ENCODE measurements at regions not wholly inside any gene's neighbourhood (a gene's known extent, or its start where the extent isn't known, plus 50 kb on each side); places are given as distances from the start of the nearest gene placed in this dataset.

DNA sequence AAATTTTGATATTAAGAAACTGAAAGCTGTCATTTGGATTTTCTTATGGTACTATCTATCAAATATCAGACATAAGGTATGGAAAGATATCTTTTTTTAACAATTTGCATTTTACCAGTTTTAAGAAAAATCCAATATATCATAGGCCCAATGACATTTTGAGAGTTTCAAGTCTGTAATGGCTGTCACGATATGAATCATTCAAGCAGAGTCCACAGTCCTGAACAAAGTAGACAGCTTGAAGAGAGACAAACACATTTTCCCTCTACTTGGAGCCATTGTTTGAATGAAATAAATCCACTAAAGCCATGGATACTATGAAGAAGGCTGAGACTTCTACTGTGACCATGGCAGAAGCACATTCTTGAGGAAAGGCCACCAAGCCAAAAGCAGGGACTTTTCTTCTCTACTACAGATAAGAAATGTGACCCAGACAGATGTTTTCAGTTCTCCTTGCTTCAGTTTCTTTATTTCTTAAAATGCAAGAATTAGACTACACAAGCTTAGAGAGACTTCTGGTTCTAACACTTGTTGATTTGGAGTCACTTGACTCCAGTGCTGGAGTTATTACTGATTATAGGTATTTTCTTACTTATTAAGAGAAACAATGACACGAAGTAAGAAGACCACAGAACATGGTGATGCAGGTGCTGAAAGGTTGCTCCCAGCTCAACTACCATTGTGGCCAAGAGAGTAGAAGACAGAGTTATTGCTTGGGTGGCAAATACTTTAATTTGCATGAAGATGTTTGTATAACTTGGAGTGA lies 429.1 kb downstream of the KIF20B start:
- H3K4me1 Mint-ChIP-seq = no peaks in the 10 kb centered on the region

DNA sequence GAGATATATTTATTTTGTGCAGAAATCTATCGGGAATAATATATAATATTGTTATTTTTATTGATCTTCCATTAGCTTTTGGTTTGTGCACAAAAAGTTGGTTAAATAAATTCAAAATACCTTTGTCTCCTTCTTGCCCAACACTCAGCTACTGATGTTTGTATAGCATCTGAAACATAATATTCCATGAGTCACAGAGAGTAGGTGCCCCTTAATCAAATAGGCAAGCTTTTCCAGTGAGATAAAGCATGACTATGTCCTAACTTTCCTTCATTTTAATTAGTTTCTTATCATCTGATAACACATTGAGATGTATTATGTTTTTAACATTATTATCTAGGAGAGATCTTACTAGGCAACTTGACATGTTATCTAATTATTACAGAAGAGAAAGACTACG lies 432.2 kb downstream of the KIF20B start:
- ChIA-PET CTCF (no interaction called here), POLR2A (no interaction called here)
- H3K4me3 Mint-ChIP-seq = no peak overlapping the region
- DNase-seq = no peak
- peaks cover 34% of the 10 kb centered on the region for H3K9me3 Mint-ChIP-seq
- H3K27me3 Mint-ChIP-seq = no peaks in the 10 kb centered on the region
- no peak overlapping the region for H3K27ac Mint-ChIP-seq
- no peaks in the 10 kb centered on the region for H3K36me3 Mint-ChIP-seq (ENCODE audit: low read depth)
- H3K4me1 Mint-ChIP-seq = no peaks in the 10 kb centered on the region

More for the DNA sequence above, 429.1 kb downstream of the KIF20B start:
- ChIA-PET POLR2A (no interaction called here), CTCF (no interaction called here)
- Mint-ChIP-seq H3K4me3 (no peak overlapping the region), H3K27me3 (peaks cover 2% of the 10 kb centered on the region), H3K36me3 (ENCODE audit: low read depth) (no peaks in the 10 kb centered on the region), H3K27ac (no peak overlapping the region), H3K9me3 (peaks cover 17% of the 10 kb centered on the region)
- DNase-seq = no peak

DNA sequence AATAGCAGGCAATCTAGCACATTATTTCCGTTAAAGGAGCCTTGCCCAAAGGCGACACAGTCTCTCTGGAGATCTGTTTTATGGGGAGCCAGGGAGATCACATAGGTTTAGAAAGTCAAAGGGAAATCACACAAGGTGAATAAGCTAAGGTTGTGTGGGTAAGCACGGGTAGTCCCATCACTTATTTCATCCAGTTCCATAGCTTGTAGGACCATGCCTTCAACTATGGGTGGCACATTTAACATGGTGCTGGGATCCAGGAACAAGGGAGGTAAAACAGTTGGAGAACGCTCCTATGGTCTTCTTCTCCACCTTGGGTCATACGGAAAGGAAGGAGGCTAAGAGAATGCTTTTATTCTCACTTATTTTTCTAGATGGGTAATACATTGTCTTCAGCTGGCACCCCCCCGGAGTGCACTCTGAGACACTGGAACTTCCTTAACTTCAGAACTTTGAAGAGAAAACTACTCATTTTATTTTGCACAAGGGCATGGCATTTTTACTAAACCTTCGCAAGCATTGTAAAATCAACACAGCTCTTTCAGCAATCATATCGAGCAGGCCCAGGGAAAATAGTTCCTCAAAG lies 435.4 kb downstream of the KIF20B start:
- no peaks in the 10 kb centered on the region for H3K36me3 Mint-ChIP-seq (ENCODE audit: low read depth)
- no peaks in the 10 kb centered on the region for H3K4me1 Mint-ChIP-seq
- CTCF ChIA-PET = no interaction called here
- peaks cover 36% of the 10 kb centered on the region for H3K9me3 Mint-ChIP-seq
- no peak overlapping the region for H3K27ac Mint-ChIP-seq
- POLR2A ChIA-PET = no interaction called here
- H3K27me3 Mint-ChIP-seq = no peaks in the 10 kb centered on the region
- no peak overlapping the region for H3K4me3 Mint-ChIP-seq
- peak; percentile 7 for DNase-seq

DNA sequence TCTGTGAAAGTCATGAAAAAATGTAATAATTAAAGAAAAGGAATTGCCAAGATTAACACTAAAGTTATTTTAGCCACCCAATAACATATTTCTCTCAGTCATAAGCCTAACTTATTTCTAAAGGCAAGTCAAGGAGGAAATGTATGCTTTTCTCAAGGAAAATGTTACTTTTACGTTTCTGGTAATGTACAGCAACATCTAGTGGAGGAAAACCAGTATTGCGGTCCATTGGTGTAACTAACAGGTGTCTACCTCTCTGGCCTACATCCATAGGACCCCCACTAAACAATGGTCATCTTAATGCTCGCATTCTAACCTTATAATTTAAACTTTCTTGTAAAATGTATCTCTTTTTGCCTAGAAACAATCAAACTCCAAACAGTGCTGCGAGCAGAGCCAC lies 437.5 kb downstream of the KIF20B start:
- Mint-ChIP-seq H3K4me3 (no peak overlapping the region), H3K27ac (no peak overlapping the region), H3K9me3 (peaks cover 27% of the 10 kb centered on the region), H3K4me1 (no peaks in the 10 kb centered on the region), H3K36me3 (ENCODE audit: low read depth) (no peaks in the 10 kb centered on the region), H3K27me3 (no peaks in the 10 kb centered on the region)
- POLR2A ChIA-PET = no interaction called here
- CTCF ChIA-PET = no interaction called here
- DNase-seq = peak; percentile 12

DNA sequence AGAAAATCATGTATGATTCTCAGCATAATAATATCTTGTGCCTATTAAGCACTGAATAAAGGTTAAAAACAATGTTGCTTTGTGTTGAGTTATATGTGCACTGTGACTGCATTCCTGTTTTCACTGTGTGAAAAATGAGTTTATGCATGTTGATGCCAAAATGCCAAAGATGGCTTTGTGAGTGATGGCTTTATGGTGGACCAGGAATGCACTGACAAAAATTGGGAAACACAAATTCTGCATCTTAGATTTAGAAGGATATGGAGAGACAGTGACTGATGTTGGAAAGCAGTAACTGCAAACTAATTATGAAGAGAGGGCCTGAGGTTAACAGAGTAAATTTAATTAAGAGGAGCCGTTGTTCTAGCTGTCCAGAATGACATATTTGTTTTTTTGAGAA lies 440.4 kb downstream of the KIF20B start:
- ChIA-PET POLR2A (no interaction called here), CTCF (no interaction called here)
- DNase-seq = no peak

DNA sequence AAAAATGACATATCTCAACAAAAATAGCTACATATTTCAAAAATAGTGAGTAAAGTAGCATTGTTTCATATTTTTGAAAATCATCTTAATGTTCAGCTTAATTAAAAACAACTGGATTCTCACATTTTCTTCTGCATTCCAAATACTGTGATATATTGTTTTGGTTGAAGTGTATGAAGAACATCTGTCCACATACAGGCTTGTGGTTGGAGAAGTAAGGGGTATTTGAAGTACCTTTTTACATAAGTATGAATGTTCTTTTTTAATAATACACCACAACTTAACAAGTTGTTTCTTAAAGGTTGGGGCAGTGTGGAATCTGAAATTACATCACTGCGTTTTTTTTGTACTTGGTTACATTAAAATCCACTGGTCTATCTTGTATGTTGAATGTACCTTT lies 442.5 kb downstream of the KIF20B start:
- Mint-ChIP-seq H3K27me3 (no peaks in the 10 kb centered on the region), H3K4me1 (no peaks in the 10 kb centered on the region), H3K27ac (no peak overlapping the region), H3K9me3 (peaks cover 3% of the 10 kb centered on the region), H3K4me3 (no peak overlapping the region), H3K36me3 (ENCODE audit: low read depth) (no peaks in the 10 kb centered on the region)
- CTCF ChIA-PET = no interaction called here
- DNase-seq = no peak
- POLR2A ChIA-PET = no interaction called here

More for the DNA sequence above, 440.4 kb downstream of the KIF20B start:
- Mint-ChIP-seq H3K27ac (no peak overlapping the region), H3K4me3 (no peak overlapping the region), H3K36me3 (ENCODE audit: low read depth) (no peaks in the 10 kb centered on the region), H3K27me3 (no peaks in the 10 kb centered on the region), H3K9me3 (peaks cover 10% of the 10 kb centered on the region), H3K4me1 (no peaks in the 10 kb centered on the region)

DNA sequence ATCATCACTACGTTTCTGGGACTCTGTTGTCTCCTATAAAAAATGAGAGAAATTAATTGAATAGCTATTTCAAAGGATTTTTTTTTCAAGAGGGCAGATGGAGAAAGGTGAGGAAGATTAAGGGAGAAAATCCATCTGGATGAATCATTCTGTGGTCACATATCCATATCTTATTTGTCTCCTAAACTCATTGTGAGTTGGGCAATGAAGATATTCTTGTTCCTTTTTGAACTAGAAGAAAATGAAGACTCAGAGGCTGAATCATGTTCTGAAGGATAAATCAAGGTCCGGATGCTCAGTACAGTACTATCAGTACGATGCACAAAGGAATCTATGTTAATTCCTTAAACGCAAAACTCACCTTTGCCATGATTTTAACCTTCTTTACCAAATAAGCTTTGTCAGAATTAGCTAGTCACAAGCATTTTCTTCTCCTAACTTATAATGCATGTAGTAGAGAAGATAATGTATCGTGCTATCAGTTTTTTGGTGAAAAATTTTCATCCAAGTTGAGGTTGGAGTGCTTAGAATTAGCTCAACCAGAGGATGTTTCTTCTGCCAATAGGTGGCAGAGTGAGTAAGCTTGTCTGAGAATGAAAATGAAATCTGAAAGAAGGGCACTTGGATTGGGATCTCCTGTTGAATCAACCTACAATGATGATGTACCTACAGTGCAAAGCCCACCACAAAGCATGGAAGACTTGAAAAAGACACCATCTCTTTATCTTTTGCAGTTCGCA lies 446.9 kb downstream of the KIF20B start:
- H3K4me3 Mint-ChIP-seq = no peak overlapping the region
- no peaks in the 10 kb centered on the region for H3K4me1 Mint-ChIP-seq
- no peak overlapping the region for H3K27ac Mint-ChIP-seq
- H3K27me3 Mint-ChIP-seq = no peaks in the 10 kb centered on the region
- no peaks in the 10 kb centered on the region for H3K9me3 Mint-ChIP-seq
- no peak for DNase-seq
- H3K36me3 Mint-ChIP-seq (ENCODE audit: low read depth) = no peaks in the 10 kb centered on the region
- ChIA-PET POLR2A (no interaction called here), CTCF (interaction anchor here (0.6 kb wide), 1 partner anchor 228 kb away, joined by 4 read pairs; no protein-coding TSS in a partner anchor)

DNA sequence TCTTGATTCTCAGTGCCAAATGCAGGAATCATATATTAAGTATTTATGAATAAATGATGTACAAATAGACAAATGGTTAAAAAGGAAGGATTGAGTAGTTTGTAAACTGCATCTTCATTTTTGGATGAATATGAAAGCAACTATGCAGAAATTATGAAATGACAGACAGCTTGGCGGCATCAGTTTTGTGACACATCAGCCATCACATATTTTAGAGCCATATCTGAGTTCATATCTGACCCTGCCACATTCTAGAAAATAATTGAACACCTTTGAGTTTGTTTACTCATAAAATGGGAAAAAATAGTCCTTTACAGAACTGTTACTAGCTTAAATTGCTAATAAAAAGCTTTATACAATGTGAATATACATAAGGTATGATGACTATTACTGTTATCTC lies 448.2 kb downstream of the KIF20B start:
- no peak overlapping the region for H3K4me3 Mint-ChIP-seq
- DNase-seq = no peak
- H3K27ac Mint-ChIP-seq = no peak overlapping the region
- ChIA-PET CTCF (no interaction called here), POLR2A (no interaction called here)
- H3K9me3 Mint-ChIP-seq = no peaks in the 10 kb centered on the region
- H3K27me3 Mint-ChIP-seq = no peaks in the 10 kb centered on the region
- H3K36me3 Mint-ChIP-seq (ENCODE audit: low read depth) = no peaks in the 10 kb centered on the region
- no peaks in the 10 kb centered on the region for H3K4me1 Mint-ChIP-seq

DNA sequence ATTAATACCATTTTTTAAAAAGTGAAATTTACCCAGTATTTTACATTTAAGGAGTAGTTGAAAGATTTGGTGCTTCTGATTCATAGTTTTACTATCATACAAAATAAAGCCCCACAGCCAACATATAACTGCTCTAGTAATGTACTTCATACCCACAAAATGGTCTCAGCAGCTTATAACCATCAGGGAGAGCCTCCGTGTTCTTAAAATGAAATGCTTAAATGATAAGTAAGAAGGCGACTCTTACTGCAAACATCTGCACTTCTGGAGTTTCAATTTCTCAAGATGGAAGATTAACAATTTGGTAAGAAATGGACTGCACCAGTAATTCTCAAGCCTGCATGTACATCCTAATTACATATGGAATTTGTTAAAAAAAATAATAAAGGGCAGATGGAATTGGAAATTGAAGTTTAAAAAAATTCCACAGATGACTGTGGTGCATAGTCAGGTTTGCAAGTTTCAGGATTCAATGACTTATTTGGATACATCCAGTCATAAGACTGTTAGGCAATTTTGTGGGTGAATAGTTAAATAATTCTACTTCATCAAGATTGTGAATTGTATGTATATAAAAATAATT lies 461.0 kb downstream of the KIF20B start:
- Mint-ChIP-seq H3K9me3 (no peaks in the 10 kb centered on the region), H3K4me1 (no peaks in the 10 kb centered on the region), H3K27me3 (no peaks in the 10 kb centered on the region), H3K27ac (no peak overlapping the region), H3K4me3 (no peak overlapping the region), H3K36me3 (ENCODE audit: low read depth) (no peaks in the 10 kb centered on the region)
- DNase-seq = no peak
- CTCF ChIA-PET = interaction anchor here (0.7 kb wide), 1 partner anchor 75 kb away, joined by 3 read pairs; no protein-coding TSS in a partner anchor
- POLR2A ChIA-PET = no interaction called here

DNA sequence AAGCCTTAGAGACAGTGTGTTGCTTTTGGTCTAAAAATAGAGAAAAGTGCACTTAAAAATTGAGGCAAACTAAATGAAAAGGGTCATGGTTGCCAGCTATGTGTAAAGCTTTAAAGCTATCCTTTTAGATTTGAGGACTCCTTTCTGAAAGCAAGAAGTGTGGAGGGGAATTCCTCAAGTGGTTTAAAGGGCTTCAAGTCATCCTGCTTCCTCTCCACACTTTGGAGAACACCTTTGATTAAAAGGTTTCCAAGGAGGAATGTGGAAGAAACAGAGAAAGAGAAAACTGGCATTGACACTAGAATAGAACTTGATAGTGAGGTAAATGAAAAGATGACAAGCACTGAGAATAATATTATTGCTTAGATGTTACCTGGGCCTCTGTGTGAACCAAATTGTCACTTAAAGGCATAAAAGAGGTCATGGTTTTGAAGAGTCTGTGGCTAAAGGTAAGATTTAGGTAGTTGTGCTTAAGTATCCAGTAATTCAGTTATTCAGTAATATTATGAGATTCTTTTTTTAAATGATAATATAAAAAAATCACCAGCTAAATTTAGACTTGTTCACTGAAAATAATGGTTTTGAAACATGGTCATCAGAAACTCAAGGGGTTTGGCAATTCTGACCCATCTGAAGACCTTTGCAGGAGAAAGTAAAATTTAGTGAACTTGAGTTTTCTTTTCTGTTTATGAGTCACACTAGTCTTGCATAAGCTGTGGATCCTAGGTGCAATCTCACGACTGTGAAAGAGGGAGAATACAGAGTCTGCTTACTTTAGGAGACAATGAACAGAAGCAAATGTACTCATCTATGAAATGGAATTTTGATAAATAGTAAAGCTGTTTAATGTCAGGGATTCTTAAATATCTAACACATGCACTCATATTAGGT lies 466.0 kb downstream of the KIF20B start:
- H3K4me3 Mint-ChIP-seq = no peak overlapping the region
- no peak overlapping the region for H3K27ac Mint-ChIP-seq
- no peaks in the 10 kb centered on the region for H3K36me3 Mint-ChIP-seq (ENCODE audit: low read depth)
- H3K9me3 Mint-ChIP-seq = no peaks in the 10 kb centered on the region
- no peaks in the 10 kb centered on the region for H3K4me1 Mint-ChIP-seq
- ChIA-PET POLR2A (no interaction called here), CTCF (no interaction called here)
- no peaks in the 10 kb centered on the region for H3K27me3 Mint-ChIP-seq
- no peak for DNase-seq

DNA sequence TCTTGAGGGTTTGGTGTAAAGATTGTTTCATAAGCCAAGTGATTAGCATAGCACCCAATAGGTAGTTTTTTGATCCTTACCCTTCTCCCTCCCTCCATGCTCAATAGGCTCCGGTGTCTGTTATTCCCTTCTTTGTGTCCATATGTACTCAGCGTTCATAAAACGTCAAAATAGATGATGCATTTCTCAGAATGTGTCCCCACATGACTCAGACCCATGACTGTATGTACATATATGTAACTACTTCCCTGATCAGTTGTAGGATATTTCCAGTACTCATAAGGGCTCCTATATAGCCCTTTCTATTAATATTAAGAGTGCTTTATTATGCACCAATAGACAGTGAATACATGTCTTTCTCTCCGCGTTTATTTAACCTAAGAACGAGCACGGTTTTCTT lies 466.9 kb downstream of the KIF20B start:
- no peaks in the 10 kb centered on the region for H3K9me3 Mint-ChIP-seq
- CTCF ChIA-PET = no interaction called here
- H3K27ac Mint-ChIP-seq = no peak overlapping the region
- no peaks in the 10 kb centered on the region for H3K27me3 Mint-ChIP-seq
- POLR2A ChIA-PET = no interaction called here
- no peaks in the 10 kb centered on the region for H3K36me3 Mint-ChIP-seq (ENCODE audit: low read depth)
- DNase-seq = no peak
- no peak overlapping the region for H3K4me3 Mint-ChIP-seq
- no peaks in the 10 kb centered on the region for H3K4me1 Mint-ChIP-seq

DNA sequence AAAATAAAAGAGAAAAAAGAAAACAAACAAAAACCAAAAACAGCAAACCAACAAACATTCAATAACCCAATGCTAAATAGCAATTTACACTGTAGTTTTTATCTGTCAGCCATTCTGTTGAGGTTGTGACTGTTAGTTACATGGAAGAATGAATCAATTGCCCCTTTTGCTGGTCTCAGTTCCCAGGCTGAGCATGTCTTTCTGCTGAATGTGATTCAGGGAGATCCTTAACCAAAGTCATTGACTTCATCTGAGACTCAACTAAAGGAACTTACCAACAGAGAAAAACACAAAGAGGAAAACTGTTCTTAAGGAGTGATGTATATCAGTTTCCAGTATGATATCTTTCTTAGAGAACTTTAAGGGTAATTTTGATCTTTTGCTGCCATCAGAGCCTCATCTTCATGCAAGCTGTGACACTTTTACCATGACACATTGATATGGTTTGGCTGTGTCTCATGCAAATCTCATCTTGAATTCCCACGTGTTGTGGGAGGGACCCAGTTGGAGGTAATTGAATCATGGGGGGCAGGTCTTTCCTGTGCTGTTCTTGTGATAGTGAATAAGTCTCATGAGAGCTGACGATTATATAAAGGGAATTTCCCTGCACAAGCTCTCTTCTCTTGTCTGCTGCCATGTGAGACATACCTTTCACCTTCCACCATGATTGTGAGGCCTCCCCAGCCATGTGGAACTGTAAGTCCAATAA lies 469.8 kb downstream of the KIF20B start:
- Mint-ChIP-seq H3K4me3 (no peak overlapping the region), H3K36me3 (ENCODE audit: low read depth) (no peaks in the 10 kb centered on the region), H3K4me1 (no peaks in the 10 kb centered on the region), H3K9me3 (no peaks in the 10 kb centered on the region), H3K27me3 (no peaks in the 10 kb centered on the region), H3K27ac (no peak overlapping the region)
- no peak for DNase-seq
- ChIA-PET CTCF (no interaction called here), POLR2A (no interaction called here)
